ENCODE measurements at regions not wholly inside any gene's neighbourhood (a gene's known extent, or its start where the extent isn't known, plus 50 kb on each side); places are given as distances from the start of the nearest gene placed in this dataset.

DNA sequence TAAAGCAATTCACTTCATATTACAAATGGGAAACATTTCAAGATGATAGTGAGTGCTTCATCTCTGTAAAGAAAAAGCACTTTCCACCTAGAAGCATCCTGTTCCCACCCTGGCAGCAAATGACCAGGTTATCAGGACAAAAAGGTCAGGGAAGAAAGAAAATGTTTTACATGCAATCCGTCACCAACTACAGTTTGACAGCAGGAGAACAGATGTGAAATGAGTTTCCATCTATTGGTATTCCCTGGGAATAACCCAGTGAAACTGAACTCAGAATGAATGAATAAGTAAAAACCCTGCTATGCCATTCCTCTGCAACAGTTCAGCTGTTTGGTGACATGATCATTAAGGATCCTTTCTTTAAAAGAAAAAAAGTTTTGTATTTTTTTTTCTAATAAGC, 67.6 kb downstream of the HTR1A start:
- Histone ChIP-seq H3K4me1 (no peaks in the 10 kb centered on the region), H3K27ac (no peak overlapping the region), H3K36me3 (no peaks in the 10 kb centered on the region), H3K4me3 (no peak overlapping the region), H3K27me3 (no peaks in the 10 kb centered on the region), H3K9me3 (no peaks in the 10 kb centered on the region)
- DNase-seq: no peak
- intact Hi-C loops (cut with DNase I; ENCODE audit: low total_unique reads): no loop called here
- TF ChIP-seq, protein P1, sequence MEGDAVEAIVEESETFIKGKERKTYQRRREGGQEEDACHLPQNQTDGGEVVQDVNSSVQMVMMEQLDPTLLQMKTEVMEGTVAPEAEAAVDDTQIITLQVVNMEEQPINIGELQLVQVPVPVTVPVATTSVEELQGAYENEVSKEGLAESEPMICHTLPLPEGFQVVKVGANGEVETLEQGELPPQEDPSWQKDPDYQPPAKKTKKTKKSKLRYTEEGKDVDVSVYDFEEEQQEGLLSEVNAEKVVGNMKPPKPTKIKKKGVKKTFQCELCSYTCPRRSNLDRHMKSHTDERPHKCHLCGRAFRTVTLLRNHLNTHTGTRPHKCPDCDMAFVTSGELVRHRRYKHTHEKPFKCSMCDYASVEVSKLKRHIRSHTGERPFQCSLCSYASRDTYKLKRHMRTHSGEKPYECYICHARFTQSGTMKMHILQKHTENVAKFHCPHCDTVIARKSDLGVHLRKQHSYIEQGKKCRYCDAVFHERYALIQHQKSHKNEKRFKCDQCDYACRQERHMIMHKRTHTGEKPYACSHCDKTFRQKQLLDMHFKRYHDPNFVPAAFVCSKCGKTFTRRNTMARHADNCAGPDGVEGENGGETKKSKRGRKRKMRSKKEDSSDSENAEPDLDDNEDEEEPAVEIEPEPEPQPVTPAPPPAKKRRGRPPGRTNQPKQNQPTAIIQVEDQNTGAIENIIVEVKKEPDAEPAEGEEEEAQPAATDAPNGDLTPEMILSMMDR (IDR thresholded peaks at IDR 0.05): no peak

DNA sequence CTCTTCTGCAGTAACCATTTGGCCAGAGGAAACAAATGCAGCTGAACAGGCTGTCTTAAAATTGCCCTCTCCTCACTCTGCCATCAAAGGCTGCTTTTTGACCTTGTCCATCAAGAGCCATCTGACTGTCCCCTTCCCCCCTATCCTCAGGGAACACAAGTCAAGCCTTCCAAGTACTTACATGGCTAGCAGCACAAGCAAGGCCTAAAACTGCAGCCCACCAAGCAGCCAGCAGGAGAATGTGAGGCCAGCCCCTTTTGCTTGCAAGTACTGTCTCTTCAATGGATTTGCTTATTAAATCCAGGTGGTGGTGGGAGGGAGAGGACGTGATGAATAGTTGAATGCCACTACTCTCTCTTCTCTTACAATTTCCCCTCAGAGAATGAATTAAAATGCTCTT, 83.5 kb downstream of the HTR1A start:
- Histone ChIP-seq H3K4me1 (no peaks in the 10 kb centered on the region), H3K27ac (no peak overlapping the region), H3K27me3 (no peaks in the 10 kb centered on the region), H3K9me3 (no peaks in the 10 kb centered on the region), H3K36me3 (no peaks in the 10 kb centered on the region), H3K4me3 (no peak overlapping the region)
- no peak for DNase-seq
- TF ChIP-seq, protein P1 (IDR thresholded peaks at IDR 0.05): no peak
- intact Hi-C loops (cut with DNase I; ENCODE audit: low total_unique reads): no loop called here

DNA sequence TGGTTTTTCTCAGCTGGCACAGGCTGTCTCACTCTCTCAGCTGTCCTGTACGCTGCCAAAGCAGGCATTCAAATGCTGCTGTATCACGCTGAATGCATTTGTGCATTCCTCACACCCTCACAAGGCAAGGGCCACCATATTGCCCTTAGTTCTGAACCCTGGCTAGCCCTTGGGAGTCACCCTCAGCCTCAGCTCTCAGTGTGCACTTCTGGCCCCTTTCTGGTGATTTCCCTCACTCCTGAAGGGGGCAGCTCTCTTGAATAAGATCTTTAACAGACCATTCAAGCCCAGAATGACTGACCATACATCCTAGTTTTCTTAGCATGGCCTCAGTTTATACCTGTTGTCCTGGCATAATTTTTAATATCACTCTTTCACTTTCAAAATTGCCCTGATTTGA, 84.3 kb downstream of the HTR1A start:
- H3K27ac ChIP-seq: no peak overlapping the region
- intact Hi-C loops (cut with DNase I; ENCODE audit: low total_unique reads): no loop called here

DNA sequence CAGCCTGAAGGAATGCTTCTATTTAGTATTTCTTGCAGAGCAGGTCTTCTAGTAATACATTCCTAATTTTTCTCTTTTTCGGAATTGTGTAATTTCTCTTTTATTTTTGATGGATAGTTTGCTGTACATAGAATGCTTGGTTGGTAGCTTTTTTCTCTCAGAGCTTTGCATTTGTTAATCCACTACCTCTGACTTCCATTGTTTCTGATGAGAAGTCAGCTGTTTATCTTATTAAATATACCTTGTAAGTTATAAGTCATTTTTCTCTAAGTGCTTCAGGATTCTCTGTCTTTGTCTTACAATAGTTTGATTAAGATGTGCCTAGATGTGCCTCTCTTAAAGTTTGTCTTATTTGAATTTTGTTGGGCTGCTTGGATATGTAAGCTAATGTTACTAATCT, 101.9 kb downstream of the HTR1A start:
- intact Hi-C loops (cut with DNase I; ENCODE audit: low total_unique reads): no loop called here
- H3K4me3 ChIP-seq: no peak overlapping the region
- no peaks in the 10 kb centered on the region for H3K4me1 ChIP-seq
- no peak overlapping the region for H3K27ac ChIP-seq
- H3K9me3 ChIP-seq: peaks cover 0 to 25% (median 6%) of the 10 kb centered on the region in 3 donors
- TF ChIP-seq, protein P1 (IDR thresholded peaks at IDR 0.05): no peak
- no peaks in the 10 kb centered on the region for H3K36me3 ChIP-seq
- no peaks in the 10 kb centered on the region for H3K27me3 ChIP-seq
- no peak for DNase-seq

More for the DNA sequence above, 84.3 kb downstream of the HTR1A start:
- Histone ChIP-seq H3K27me3 (no peaks in the 10 kb centered on the region), H3K4me3 (no peak overlapping the region), H3K9me3 (no peaks in the 10 kb centered on the region), H3K36me3 (no peaks in the 10 kb centered on the region), H3K4me1 (no peaks in the 10 kb centered on the region)
- DNase-seq: no peak
- TF ChIP-seq, protein P1 (IDR thresholded peaks at IDR 0.05): no peak

DNA sequence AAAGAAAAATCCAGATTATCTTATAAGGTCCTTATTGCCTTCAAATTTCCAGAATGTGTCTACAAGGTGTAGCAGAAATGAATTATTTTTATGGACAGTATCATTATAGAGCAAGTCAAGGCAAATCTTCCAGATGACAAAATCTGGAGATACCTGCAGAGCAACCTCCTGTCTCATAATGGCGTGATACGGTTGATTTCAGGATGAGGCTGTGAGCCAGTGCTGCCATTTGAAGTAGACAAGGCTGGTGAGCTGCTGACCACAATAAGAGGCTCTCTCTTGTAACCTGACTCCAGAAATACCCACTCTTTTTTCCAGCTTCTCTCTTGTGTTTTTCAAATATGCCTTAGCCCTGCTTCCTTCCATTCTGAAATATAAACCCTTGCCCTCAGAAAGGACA, 108.2 kb downstream of the HTR1A start:
- Histone ChIP-seq H3K27ac (no peak overlapping the region), H3K9me3 (no peaks in the 10 kb centered on the region), H3K27me3 (no peaks in the 10 kb centered on the region), H3K4me1 (no peaks in the 10 kb centered on the region), H3K4me3 (no peak overlapping the region), H3K36me3 (no peaks in the 10 kb centered on the region)
- DNase-seq: no peak
- TF ChIP-seq, protein P1 (IDR thresholded peaks at IDR 0.05): no peak
- intact Hi-C loops (cut with DNase I; ENCODE audit: low total_unique reads): no loop called here

DNA sequence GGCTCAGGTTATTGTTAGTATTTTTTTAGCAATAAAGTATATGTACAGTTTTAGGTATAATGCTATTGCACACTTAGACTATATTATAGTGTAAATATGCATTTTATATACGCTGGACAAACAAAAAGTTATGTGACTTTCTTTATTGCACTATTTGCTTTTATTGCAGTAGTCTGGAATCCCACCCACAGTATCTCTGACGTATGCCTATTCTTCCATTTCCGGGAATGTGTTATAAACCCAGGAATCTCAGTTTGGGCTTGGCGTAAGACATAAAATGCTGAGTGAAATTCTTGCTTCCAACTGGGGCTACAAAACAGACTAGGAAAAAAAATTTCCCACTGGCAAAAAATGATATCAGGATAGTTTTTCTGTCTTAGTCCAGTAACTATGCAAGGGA, 119.1 kb downstream of the HTR1A start:
- no peaks in the 10 kb centered on the region for H3K36me3 ChIP-seq
- H3K9me3 ChIP-seq: no peaks in the 10 kb centered on the region
- no peak overlapping the region for H3K27ac ChIP-seq
- no peak overlapping the region for H3K4me3 ChIP-seq
- DNase-seq: no peak
- H3K27me3 ChIP-seq: no peaks in the 10 kb centered on the region
- intact Hi-C loops (cut with DNase I; ENCODE audit: low total_unique reads): no loop called here
- TF ChIP-seq, protein P1 (IDR thresholded peaks at IDR 0.05): no peak
- H3K4me1 ChIP-seq: no peaks in the 10 kb centered on the region

Measured in tibial artery (tissue), 4 donors.